NCI-H1105 treated with DMSO at 0.1 percent for 48 hours (cell line): ENCODE measurements at regions not wholly inside any gene's neighbourhood (a gene's known extent, or its start where the extent isn't known, plus 50 kb on each side); places are given as distances from the start of the nearest gene placed in this dataset.

ENCODE experiments used
- DNase-seq: peaks from one replicate; lab custom pipeline; 2025; lab: John Stamatoyannopoulos, UW

DNA sequence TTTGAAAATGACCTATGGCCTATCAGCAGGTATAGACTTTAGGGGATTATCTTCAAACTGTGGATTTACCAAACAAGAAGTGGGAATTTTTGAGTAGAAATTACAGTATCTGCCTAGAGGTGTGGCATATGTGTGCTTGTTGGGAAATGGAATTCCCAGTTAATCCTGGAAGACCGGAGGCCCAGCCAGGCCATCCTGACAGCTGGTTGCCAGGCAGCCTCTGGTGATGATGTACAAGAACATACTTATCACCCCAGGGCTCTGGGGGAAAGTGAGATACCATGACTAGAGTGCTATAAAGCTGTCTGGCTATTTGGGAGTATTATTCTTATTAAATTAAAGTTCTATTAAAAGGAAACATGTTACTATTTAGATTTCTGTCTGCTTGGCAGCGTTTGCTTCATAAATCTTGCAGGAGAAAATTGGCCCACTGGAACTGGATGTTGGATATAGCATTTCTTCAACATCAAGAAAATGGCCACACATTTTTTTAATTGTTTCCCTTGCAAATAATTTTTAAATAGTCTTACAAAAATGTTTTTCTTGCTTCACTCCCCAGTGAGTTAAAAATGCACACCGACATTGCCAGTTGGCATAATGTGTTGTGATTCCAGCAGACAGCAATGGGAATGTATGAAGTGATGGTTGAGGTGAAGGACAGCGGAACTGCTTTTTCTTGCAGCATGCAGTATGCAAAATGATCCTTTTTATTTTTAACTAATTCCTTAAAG is 187.8 kb downstream of the MYLK4 start:
- DNase-seq: no peak

- no peak for DNase-seq
Measured at GRCh38 chr6:2560917-2561698, 189.6 kb downstream of the MYLK4 start.

DNA sequence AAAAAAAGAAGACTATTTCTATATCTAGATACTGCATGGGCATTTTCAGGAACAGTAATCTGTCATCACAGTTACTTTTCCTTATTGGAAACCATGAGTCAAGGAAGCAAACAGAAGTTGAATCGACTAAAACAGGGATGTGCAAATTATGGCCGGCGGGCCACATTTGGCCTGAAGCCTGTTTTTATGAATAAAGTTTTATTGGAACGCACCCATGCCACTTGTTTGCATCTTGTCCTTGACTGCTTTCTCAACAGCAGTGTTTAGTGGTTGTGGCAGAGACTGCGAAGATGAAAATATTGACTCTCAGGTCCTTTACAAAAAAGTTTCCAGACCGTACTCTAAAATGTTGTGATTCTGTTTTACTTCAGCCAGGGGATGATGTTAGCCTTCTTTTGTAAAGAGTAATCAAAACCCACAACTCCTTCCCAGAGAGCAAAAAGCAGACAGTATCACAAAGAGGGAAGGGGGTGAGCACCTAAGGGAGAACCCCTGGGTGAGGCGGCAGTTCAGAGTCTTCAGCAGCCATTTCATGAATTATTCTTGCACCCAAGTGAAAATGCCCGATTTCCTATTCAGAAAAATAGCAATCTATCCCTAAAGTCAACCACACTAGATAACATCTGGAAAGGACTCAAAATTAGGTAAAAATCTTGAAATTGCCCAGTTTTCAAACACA is 190.4 kb downstream of the MYLK4 start:
- no peak for DNase-seq

DNA sequence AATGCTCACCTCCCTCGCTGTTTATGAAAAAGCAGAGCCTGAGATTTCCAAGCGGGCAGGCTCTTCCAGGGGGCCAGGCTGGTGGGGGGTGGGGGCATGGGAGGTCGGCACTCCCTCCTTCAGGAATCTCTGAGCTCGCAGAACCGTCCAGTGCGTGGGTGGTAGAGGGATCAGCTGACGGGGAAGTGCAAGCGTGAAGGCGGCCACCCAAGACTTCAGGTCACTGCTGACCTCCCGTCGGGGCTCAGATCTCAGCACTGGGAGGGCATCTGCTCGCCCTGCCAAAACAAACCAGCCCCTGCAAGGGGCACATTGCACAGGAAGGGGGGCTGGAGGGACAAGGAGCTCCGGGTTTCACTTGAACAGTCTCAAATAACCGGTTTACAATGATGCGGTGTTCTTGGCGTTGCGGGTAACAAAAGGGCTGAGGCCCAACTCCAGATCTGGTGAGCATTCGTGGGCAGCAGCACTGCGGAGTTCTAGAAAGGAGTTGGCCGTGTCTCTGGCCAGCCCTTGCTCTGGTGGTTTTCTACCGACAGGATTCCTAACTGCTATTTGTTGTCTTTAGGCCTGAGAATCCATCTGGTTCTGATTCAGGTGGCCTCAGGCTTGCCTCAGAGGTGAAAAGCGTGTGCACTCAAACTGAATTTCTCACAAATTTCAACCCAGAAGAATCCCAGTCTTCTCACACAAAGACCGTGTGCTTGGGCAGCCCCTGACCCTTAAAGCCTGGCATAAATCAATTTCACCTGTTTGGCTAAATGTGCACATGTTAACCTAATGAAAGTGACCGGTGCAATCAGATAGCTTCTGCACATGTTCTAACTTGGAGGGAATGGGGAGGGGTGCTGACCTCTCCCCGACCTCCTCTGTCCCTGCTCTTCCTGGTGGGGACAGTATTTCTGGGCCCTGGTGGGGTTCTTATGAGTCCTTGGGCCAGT is 191.6 kb downstream of the MYLK4 start:
- no peak for DNase-seq

DNA sequence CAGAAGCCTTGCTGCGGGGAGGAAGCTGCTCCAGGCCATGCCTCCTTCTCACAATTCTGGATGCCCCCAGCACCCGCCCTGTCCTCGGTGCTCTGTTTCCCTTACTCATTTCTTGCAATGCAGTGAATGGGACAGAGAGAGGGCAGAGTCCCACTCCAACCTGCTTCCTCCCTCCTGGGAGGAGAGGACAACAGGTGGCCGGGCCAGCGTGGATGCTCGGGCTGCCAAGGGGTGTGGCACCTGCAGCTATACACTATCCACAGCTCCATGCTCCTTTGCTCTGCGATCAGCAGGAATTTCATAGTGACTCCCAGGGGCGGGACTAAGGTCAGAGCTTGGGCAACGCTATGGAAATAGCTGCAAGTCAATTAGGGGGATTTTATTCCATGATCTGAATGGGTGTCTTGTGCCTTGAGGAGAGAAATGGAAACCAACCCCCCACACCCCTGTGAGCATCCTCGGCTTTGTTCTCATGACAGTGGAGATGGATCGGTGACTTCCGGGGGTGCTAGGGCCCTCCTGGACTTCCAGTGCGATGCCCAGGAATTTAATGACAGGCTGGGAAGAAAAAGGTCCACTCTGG is 192.5 kb downstream of the MYLK4 start:
- no peak for DNase-seq

GRCh38 chr6:2557181-2557720 is 193.5 kb downstream of the MYLK4 start:
- DNase-seq: no peak

GRCh38 chr6:2556761-2557160 is 194.0 kb downstream of the MYLK4 start:
- no peak for DNase-seq

GRCh38 chr6:2554651-2555260 is 196.0 kb downstream of the MYLK4 start:
- DNase-seq: no peak

DNA sequence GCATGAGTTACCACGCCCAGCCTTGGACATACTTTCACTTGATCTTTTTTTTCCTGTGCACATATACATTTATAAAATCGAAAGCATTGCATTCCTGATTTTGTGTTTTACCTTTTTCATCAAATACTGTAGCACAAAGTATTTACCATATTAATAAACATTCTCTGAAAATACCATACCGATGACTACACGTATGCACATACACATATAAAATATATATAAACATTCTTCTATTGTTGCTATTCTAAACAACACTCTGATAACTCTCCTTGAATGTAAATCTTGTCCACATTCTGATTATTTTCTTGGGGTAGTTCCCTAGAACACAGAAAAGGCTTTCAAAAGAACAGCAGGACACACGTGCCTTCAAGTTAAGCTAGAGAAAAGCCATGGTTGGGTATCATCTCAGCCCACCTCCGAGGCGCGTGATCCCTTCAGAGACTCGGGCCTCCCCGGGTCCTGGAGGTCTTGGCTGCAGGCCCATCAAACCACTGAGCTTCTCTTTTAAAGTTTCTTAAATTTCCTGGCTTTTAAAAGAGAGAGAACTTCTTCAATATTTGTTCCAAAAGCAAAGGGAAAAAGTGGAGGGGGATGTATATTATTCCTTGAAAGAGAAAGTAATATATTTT is 198.1 kb downstream of the MYLK4 start:
- no peak for DNase-seq

DNA sequence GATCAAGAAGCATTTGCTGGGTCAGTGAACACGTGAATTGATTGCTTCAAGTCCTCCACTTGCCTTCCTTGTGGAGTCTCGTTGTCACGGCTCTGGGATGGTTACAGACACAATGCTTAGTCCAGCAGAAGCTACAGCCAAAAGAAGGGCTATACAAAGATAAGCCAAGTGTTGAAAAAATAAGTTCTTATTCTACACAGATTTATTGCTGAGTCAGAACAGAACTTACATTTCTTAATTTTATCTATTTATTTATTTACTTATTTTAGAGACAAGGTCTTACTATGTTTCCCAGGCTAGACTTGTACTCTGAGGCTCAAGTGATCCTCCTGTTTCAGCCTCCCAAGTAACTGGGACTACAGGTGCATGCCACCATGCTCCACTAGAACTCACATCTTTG is 199.0 kb downstream of the MYLK4 start:
- DNase-seq: no peak

- no peak for DNase-seq
Measured at GRCh38 chr6:2550247-2550646, 200.5 kb downstream of the MYLK4 start.

GRCh38 chr6:2549834-2550233 is 200.9 kb downstream of the MYLK4 start:
- DNase-seq: no peak

GRCh38 chr6:2547355-2547754 is 203.4 kb downstream of the MYLK4 start:
- DNase-seq: no peak

- DNase-seq: no peak
Measured at GRCh38 chr6:2546901-2547300, 203.8 kb downstream of the MYLK4 start.

DNA sequence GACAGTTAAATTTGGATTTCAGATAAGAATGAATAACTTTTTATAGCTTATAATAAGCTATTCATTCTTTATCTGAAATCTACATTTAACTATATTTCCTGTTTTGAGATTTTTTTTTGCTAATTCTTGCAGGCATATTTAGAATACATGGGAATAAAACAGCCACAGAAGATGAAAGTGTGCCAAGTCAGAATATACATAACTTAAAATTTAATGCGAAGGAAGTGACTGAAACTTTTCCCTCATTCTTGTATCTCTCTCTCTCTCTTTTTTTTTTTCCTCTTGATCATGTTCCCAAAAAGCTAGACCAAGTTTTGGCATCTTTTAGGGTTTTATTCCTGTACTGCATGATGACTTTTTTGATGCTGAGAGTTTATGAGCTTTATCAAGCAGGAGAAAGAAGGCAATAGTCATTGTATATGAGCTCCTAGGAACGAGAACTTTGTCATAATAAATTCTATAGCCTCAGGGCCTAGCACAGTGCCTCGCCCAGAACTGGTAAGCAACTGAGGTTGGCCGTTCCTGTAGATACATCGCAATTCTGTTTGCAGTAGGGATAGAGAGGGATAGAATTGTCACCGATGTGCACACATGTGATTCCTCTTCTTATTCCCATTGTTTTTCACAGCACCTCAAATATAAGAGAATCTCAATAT is 205.2 kb downstream of the MYLK4 start:
- DNase-seq: no peak

GRCh38 chr6:2543321-2543720 is 207.4 kb downstream of the MYLK4 start:
- DNase-seq: no peak

GRCh38 chr6:2542858-2543218 is 207.9 kb downstream of the MYLK4 start:
- no peak for DNase-seq

DNA sequence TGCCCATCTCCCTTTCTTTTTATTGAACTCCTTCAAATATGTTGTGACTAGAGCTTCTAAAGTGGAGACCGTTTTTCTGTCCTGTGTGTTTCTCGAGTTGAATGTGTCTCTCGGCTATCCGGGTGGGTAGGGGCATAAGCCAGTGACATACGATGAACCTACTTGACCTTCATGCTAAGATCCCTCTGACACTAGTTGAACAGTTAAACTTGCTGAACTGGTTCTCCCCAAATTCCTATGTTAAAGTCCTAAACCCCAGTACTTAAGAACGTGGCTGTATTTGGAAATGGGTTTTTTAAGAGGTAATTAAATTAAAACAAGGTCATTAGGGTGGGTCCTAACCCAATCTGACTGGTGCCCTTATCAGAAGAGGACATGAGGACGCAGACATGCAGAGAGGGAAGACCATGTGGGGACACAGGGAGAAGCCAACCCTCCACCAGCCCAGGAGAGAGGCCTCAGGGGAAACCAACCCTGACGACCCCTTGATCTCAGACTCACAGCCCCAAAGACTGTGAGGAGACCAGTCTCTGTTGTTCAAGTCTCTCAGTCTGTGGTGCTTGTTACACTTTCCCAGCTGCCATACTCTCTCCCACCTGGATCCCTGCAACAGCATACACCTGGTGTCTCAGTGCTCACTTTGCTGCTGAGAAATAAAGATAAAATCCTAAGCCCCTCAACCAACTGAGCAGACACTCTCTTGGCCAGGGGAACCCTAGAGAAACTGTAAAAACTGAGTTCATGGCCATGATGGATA is 208.4 kb downstream of the MYLK4 start:
- DNase-seq: no peak

DNA sequence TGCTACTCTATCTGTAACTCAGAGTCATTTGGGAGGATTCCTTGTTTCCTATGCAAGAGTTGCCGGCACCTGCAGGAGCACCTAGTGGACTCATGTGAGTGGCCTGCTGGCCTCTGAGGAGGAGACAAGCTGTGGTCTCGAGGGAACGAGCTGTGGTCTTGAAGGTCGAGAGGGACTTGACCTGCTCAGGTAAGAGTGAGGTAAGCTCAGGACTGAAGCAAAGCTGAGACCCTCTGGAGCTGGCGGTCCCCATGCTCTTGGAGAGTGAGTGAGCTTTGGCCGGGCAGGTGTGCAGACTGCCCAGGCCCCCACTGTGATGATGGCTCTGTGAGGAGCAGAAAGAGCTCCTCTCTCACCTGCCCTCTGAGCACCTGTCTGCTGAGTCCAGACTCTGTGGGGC is 214.3 kb downstream of the MYLK4 start:
- no peak for DNase-seq
